IMR-90 (cell line): ENCODE measurements at regions not wholly inside any gene's neighbourhood (a gene's known extent, or its start where the extent isn't known, plus 50 kb on each side); places are given as distances from the start of the nearest gene placed in this dataset.

ENCODE experiments used
- ATAC-seq: fragments of 200-7000 bp; cut with Tn5 transposase; 2 replicates; pipeline ENCODE4 v1.9.1; 2020; ENCODE audit warnings: low read depth, mild to moderate bottlenecking, moderate library complexity
- BruUV-seq: library from RNA; stranded (reverse); fragments of 400-500 nt; replicated peaks from 2 replicates; lab custom pipeline; 2021; lab: Mats Ljungman, UMichigan
- CTCF ChIA-PET: fragments of 300-600 bp; formaldehyde crosslinking; extraction: SDS; loops from one replicate; lab custom pipeline; 2021; ENCODE audit warnings: antibody characterized with exemption; lab: Yijun Ruan, JAX
- POLR2A ChIA-PET: fragments of 300-600 bp; sonication (Branson Sonifier 250); formaldehyde crosslinking; loops from one replicate; lab custom pipeline; 2022; ENCODE audit warnings: antibody characterized with exemption; ENCODE audit not compliant: unreplicated experiment; lab: Charles Lee
- DNase-seq: peaks from one replicate; pipeline ENCODE4 v3.0.0; 2013
- H2AFZ ChIP-seq: replicated peaks from 2 replicates; pipeline ENCODE3; 2013; ENCODE audit warnings: low read length, mild to moderate bottlenecking; ENCODE audit not compliant: poor library complexity
- H2AK5ac ChIP-seq: 2 replicates; pipeline ENCODE4 v1.6.1; 2013; ENCODE audit warnings: low read depth, low read length, inconsistent platforms
- H2AK9ac ChIP-seq: replicated peaks from 2 replicates; pipeline ENCODE3; 2013; ENCODE audit warnings: mild to moderate bottlenecking, low read depth, low read length, moderate library complexity; ENCODE audit not compliant: poor library complexity
- H2BK120ac ChIP-seq: 2 replicates; pipeline ENCODE4 v1.6.1; 2013; ENCODE audit warnings: low read depth, low read length, inconsistent platforms
- H2BK15ac ChIP-seq: 3 replicates; pipeline ENCODE4 v1.6.1; 2013; ENCODE audit warnings: low read depth, low read length, inconsistent platforms
- H2BK20ac ChIP-seq: 2 replicates; pipeline ENCODE4 v1.6.1; 2013; ENCODE audit warnings: low read depth, mild to moderate bottlenecking, inconsistent platforms, low read length, moderate library complexity
- H2BK5ac ChIP-seq: 2 replicates; pipeline ENCODE4 v1.6.1; 2013; ENCODE audit warnings: mild to moderate bottlenecking, low read depth, low read length, inconsistent platforms; ENCODE audit not compliant: poor library complexity, severe bottlenecking
- H3K14ac ChIP-seq: replicated peaks from 2 replicates; pipeline ENCODE4 v1.6.1; 2013; ENCODE audit warnings: low read depth, low read length, inconsistent platforms
- H3K18ac ChIP-seq: 2 replicates; pipeline ENCODE4 v1.6.1; 2013; ENCODE audit warnings: low read depth, low read length, control low read depth
- H3K23ac ChIP-seq: 2 replicates; pipeline ENCODE4 v1.6.1; 2013; ENCODE audit warnings: low read depth, low read length, inconsistent platforms
- H3K27ac ChIP-seq: 2 replicates; pipeline ENCODE4 v1.5.1; 2013; ENCODE audit warnings: mild to moderate bottlenecking, control low read depth, low read length; ENCODE audit not compliant: insufficient read depth
- H3K27me3 ChIP-seq: 2 replicates; pipeline ENCODE4 v1.6.1; 2013; ENCODE audit warnings: low read length; ENCODE audit not compliant: control insufficient read depth, insufficient read depth
- H3K36me3 ChIP-seq: 2 replicates; pipeline ENCODE4 v1.6.1; 2013; ENCODE audit warnings: low read length, mixed read lengths; ENCODE audit not compliant: control insufficient read depth, insufficient read depth
- H3K4ac ChIP-seq: 2 replicates; pipeline ENCODE4 v1.6.1; 2013; ENCODE audit warnings: low read depth, low read length, inconsistent platforms
- H3K4me1 ChIP-seq: 2 replicates; pipeline ENCODE4 v1.6.1; 2013; ENCODE audit warnings: low read length, mixed read lengths; ENCODE audit not compliant: control insufficient read depth, insufficient read depth
- H3K4me2 ChIP-seq: 2 replicates; pipeline ENCODE4 v1.6.1; 2013; ENCODE audit warnings: low read depth, mild to moderate bottlenecking, control low read depth, low read length, moderate library complexity
- H3K4me3 ChIP-seq: 2 replicates; pipeline ENCODE4 v1.5.1; 2013; ENCODE audit warnings: low read depth, mild to moderate bottlenecking, control low read depth, low read length, moderate library complexity; ENCODE audit not compliant: insufficient read depth
- H3K56ac ChIP-seq: 2 replicates; pipeline ENCODE4 v1.6.1; 2013; ENCODE audit warnings: low read length, inconsistent platforms; ENCODE audit not compliant: insufficient read depth; ENCODE audit errors: extremely low read depth
- H3K79me1 ChIP-seq, 2 experiments: 2 replicates each; pipeline ENCODE4 v1.6.1; 2013; ENCODE audit warnings: low read length in 2 of 2, inconsistent platforms in 1 of 2, low read depth in 1 of 2
- H3K9ac ChIP-seq: 2 replicates; pipeline ENCODE4 v1.6.1; 2013; ENCODE audit warnings: low read depth, low read length, control low read depth
- H3K9me1 ChIP-seq: 2 replicates; pipeline ENCODE4 v1.6.1; 2013; ENCODE audit warnings: low read length, inconsistent platforms; ENCODE audit not compliant: insufficient read depth
- H3K9me3 ChIP-seq: 2 replicates; pipeline ENCODE4 v1.6.1; 2013; ENCODE audit warnings: low read length; ENCODE audit not compliant: control insufficient read depth, insufficient read depth
- H4K20me1 ChIP-seq: 2 replicates; pipeline ENCODE4 v1.6.1; 2013; ENCODE audit warnings: low read length, inconsistent platforms; ENCODE audit not compliant: insufficient read depth
- H4K5ac ChIP-seq: 2 replicates; pipeline ENCODE4 v1.6.1; 2013; ENCODE audit warnings: mild to moderate bottlenecking, low read depth, low read length, control low read depth
- H4K8ac ChIP-seq, 2 experiments: 2 replicates each; pipeline ENCODE4 v1.6.1; 2013; ENCODE audit warnings: low read depth in 2 of 2, low read length in 2 of 2, control low read depth in 1 of 2, inconsistent platforms in 1 of 2
- H4K91ac ChIP-seq: 2 replicates; pipeline ENCODE4 v1.6.1; 2013; ENCODE audit warnings: low read depth, low read length, inconsistent platforms; ENCODE audit not compliant: insufficient read depth
- MAFK ChIP-seq: IDR thresholded peaks from 2 replicates; pipeline ENCODE4 v1.6.1; 2012; ENCODE audit warnings: low read depth, low read length, improper control_type of control experiment
- MXI1 ChIP-seq: IDR thresholded peaks from 2 replicates; pipeline ENCODE4 v1.6.1; 2012; ENCODE audit warnings: low read depth, mild to moderate bottlenecking, low read length, moderate library complexity, borderline replicate concordance
- WGBS, 2 experiments: methylation state at CpG; one replicate each; pipeline versions ENCODE4 v1.1.5 to v1.1.7; 2013; ENCODE audit warnings: missing lambda C conversion rate in 2 of 2; ENCODE audit not compliant: insufficient read length in 1 of 2; ENCODE audit errors: extremely low coverage in 2 of 2; 5-methylcytosine and 5-hydroxymethylcytosine counted together
- dilution Hi-C: fragments of 300-500 bp; cut with HindIII; formaldehyde crosslinking; loops from one replicate; pipeline ENCODE4 v1.14.3; 2018; ENCODE audit warnings: low sequenced_read_pairs; ENCODE audit not compliant: unreplicated experiment
- in situ Hi-C: fragments of 300-500 bp; cut with MboI; formaldehyde crosslinking; loops from 3 replicates; pipeline ENCODE4 v1.14.3; 2019; ENCODE audit warnings: low sequenced_read_pairs, inconsistent platforms, mixed read lengths
- intact Hi-C: fragments of 100-400 bp; cut with micrococcal nuclease; formaldehyde crosslinking; loops from 2 replicates; pipeline ENCODE4 v1.10.0; 2022

- Histone ChIP-seq H2AK9ac (no peak overlapping the region), H2BK15ac (no peak overlapping the region), H3K27ac (no peak overlapping the region), H3K9me1 (no peaks in the 10 kb centered on the region; the same call in 1 of the 2 replicates), H2AFZ (no peak overlapping the region), H3K56ac (no peak overlapping the region), H4K20me1 (no peaks in the 10 kb centered on the region), H3K4me1 (0 out of 2 replicates have a peak, but pooled peaks cover 2% of the 10 kb centered on the region), H2BK5ac (no peak overlapping the region), H3K9me3 (peaks cover 7% of the 10 kb centered on the region), H2AK5ac (no peak overlapping the region), H3K14ac (no peak overlapping the region), H3K4ac (no peak overlapping the region), H4K8ac (no peak overlapping the region), H4K91ac (no peak overlapping the region), H3K9ac (no peak overlapping the region), H4K5ac (no peak overlapping the region), H2BK120ac (0 out of 2 replicates have a peak overlapping the region, but pooled peaks have one; percentile 6), H3K79me1 (no peaks in the 10 kb centered on the region), H3K4me2 (no peak overlapping the region), H3K4me3 (no peak overlapping the region), H3K23ac (no peak overlapping the region), H2BK20ac (peak overlapping the region; percentile 20; the same call in 1 of the 2 replicates), H3K36me3 (no peaks in the 10 kb centered on the region), H3K27me3 (no peaks in the 10 kb centered on the region), H3K18ac (no peak overlapping the region)
- ATAC-seq (no peak), DNase-seq (no peak)
- in situ Hi-C loops (no loop called here), dilution Hi-C loops (no loop called here), intact Hi-C loops (no loop called here)
- TF ChIP-seq MXI1 = no peak
- no peak for TF ChIP-seq MAFK
- WGBS, 2 experiments = no CpG with 5 or more reads among the region's 4 CpGs
- ChIA-PET POLR2A (no interaction called here), CTCF (no interaction called here)
- BruUV-seq = no TSS peak
These were observed 695.1 kb downstream of the NR2F1-AS1 start for GRCh38 chr5:92885950-92886349.
